ENCODE measurements at regions not wholly inside any gene's neighbourhood (a gene's known extent, or its start where the extent isn't known, plus 50 kb on each side); places are given as distances from the start of the nearest gene placed in this dataset.

- no peak for TF ChIP-seq CTCF (IDR thresholded peaks at IDR 0.05; ENCODE audit: insufficient read depth, missing control alignments)
- FAIRE-seq: no peak
- no peak for DNase-seq (ENCODE audit: insufficient read length, low spot score)
These were observed 67.0 kb downstream of the UCHL1 start for GRCh38 chr4:41323706-41324105.

- no peak for DNase-seq (ENCODE audit: insufficient read length, low spot score)
- no peak for FAIRE-seq
- no peak for TF ChIP-seq CTCF (IDR thresholded peaks at IDR 0.05; ENCODE audit: insufficient read depth, missing control alignments)
These were observed 68.1 kb downstream of the UCHL1 start for GRCh38 chr4:41324861-41325260.

- no peak for TF ChIP-seq CTCF (IDR thresholded peaks at IDR 0.05; ENCODE audit: insufficient read depth, missing control alignments)
- DNase-seq (ENCODE audit: insufficient read length, low spot score): no peak
- no peak for FAIRE-seq
These were observed 69.2 kb downstream of the UCHL1 start for GRCh38 chr4:41325901-41326300.

GRCh38 chr4:41326776-41327175, 70.0 kb downstream of the UCHL1 start:
- DNase-seq (ENCODE audit: insufficient read length, low spot score): no peak
- no peak for FAIRE-seq
- no peak for TF ChIP-seq CTCF (IDR thresholded peaks at IDR 0.05; ENCODE audit: insufficient read depth, missing control alignments)

- DNase-seq (ENCODE audit: insufficient read length, low spot score): no peak
- no peak for FAIRE-seq
- TF ChIP-seq CTCF (IDR thresholded peaks at IDR 0.05; ENCODE audit: insufficient read depth, missing control alignments): no peak
These were observed 71.0 kb downstream of the UCHL1 start for GRCh38 chr4:41327770-41328169.

- no peak for TF ChIP-seq CTCF (IDR thresholded peaks at IDR 0.05; ENCODE audit: insufficient read depth, missing control alignments)
- DNase-seq (ENCODE audit: insufficient read length, low spot score): no peak
- FAIRE-seq: no peak
These were observed 72.6 kb downstream of the UCHL1 start for GRCh38 chr4:41329361-41329760.

GRCh38 chr4:41331224-41331623, 74.5 kb downstream of the UCHL1 start:
- DNase-seq (ENCODE audit: insufficient read length, low spot score) (no peak), FAIRE-seq (no peak)
- no peak for TF ChIP-seq CTCF (IDR thresholded peaks at IDR 0.05; ENCODE audit: insufficient read depth, missing control alignments)

Measured in D721Med (cell line).